ENCODE measurements at regions not wholly inside any gene's neighbourhood (a gene's known extent, or its start where the extent isn't known, plus 50 kb on each side); places are given as distances from the start of the nearest gene placed in this dataset.
"Not testable (repeated sequence)": the region's sequence is repeated elsewhere in the genome, so short reads cannot be mapped to it uniquely, and the experiment has no call there.

DNA sequence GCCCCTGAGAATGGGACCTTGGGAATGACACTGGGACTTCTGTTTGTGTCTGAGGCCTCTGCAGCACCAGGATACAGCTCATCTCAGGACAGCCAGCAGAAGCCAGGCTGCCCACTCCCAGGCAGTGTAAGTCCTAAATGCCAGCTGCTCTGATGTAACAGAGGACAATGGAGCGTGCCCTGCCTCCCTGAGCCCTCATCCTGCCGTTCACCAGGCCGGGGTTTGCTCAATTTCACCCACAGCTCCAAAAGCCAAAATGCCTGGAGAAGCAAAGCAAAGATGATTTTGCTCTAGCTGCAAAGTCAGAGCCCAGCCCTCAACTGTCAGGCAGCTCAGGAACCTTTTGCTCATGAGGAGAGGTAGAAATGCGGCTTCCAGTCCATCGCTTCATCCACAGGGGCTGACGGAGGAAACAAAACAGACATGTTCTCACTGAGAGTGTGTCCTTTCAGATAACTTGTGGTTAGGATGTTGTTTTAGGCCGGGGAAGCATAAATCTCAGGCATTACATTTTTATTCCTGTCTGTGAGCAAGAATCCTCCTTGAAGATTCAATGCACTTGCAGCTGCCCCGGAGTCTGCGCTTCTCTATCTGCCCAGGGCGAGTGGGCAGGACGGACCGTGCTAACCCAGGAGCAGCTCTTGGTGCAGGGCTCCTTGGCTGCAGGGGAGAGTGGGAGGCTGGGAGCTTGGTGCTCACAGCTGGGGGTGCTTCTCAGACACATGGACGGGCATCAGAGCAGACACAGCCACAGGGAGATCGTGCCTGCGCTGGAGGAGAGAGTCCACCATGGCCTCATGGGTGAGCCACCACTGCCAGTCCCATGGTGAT lies 83.2 kb upstream of the CHST15 start:
- DNase-seq = no peak

DNA sequence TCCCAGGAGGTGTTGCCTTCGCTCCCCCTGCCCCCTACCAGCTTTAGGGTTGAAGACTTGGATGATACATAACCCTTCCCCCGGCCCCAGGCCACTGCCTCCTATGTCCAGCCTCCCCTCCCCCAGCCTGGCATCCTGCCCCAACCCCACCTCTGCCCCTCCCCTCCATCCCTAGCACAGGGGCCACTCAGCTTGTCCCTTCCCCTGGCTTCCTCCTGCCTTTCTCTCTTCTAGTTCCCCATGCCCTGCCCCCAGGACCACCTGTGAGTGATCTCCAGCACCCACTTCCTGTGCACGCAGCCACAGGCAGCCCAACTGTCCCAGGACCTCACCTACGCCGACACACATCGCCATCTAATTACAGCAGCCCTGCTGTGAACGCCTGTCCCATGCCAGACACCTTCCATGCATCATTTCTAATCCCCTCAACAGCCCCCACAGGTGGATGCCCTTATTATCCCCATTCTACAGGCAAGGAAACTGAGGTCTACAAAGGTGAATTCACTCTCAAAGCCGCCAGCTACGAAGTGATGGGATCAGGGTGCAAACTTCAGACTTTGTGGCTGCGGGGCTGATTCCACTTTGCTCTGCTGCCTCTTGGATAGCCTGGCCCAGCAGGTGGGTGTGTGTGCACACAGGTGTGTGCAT lies 82.4 kb upstream of the CHST15 start:
- DNase-seq = no peak

DNA sequence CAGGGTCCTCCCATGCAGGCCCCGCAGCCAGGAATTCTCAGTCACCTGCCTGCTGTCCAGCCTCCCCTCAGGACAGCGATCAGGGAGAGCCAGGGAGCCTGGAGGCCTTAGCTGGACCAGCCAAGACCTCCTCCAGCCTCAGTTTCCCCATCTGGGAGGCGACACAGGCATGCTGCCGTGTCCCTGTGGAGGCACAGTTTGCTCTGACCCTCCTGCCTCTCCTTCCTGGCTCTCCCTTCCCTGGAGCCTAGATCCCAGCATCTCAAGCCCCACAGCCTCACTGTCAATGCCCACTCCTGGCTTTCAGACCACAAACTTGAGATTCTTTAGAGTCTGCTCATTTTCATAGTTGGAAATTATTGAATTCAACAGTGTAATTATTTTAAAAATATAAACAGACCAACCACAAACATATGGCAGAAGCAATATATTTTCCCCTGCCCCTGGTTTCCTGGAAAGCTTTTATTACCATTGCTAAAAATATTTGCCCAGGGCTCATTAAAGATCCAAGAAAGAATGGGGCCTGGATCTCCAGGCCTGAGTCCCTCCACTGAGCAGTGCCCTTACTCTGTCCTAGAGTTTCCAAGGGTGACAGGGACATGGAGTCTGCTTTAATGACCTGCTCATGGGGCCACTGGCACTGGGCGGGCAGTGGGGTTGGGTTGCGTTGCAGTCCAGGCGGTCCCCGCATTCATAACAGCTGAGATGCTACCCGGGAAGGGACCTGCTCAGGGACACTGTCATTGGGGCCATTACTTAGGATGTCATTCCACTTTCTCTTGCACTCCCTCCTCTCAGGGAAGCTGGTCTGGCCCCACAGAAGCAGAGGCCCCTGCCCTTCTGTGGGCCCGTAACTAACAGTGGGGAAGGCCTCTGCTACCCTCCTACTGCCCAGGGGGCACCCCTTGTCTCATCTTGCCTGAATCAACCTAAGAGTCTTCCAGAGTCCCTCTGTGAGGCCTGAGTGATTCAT lies 81.6 kb upstream of the CHST15 start:
- DNase-seq = no peak

- no peak for DNase-seq
These were observed 80.7 kb upstream of the CHST15 start for GRCh38 chr10:124174071-124174566.

GRCh38 chr10:124173298-124173900 lies 80.0 kb upstream of the CHST15 start:
- no peak for DNase-seq

DNA sequence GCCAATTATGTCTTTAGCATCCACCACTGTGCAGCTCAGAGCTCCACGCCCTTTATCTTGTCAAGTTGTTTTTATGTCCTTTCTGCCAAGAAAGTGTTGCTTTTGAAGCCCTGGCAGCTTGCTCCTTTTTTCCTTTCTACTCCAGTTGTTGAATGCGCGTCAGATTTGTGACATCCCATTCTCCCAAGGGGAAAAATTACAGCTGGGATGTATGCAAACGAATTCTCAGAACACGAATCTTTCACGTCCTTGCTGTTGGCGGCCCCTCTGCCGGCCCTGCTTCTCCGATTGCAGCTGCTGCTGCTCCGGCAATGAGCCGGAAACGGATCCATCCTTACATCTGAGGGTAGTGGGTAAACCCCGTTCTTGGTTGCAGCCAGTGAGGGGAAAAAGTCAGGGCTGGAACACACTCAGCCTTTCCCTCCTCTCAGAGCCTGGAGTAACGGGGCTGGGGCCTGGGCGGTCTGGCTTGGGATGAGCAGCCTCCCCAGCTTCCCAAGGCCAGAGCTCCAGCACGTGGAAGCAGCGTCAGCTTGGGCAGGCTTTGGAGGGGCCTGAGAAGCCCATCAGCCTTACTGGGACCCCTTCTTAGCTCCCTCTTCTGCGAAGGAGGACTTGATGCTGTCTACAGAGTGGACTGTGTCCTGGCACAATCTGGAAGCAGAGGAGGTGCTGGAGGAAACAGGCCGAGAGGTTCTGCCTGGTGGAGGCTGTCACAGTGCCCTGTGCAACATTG lies 79.0 kb upstream of the CHST15 start:
- no peak for DNase-seq

- DNase-seq = no peak
These were observed 78.2 kb upstream of the CHST15 start for GRCh38 chr10:124171561-124171960.

DNA sequence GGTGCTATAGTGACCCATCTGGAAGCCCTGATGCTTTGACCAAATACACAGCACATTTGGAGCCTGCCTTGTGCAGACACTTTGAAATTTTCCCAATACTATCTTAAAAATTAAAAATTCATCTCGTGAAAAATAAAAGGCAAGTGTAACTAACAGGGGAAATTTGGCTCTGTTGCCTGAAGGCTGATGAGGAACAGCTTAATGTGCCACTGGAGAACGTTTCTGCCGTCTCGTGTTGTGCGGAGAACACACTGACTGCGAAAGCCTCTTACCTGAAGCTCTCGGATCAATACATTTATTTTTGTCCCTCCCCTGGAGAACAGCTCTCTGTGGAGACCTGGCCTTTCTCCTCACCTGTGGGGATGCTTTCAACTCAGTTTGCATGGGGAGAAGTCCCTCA lies 77.2 kb upstream of the CHST15 start:
- no peak for DNase-seq

DNA sequence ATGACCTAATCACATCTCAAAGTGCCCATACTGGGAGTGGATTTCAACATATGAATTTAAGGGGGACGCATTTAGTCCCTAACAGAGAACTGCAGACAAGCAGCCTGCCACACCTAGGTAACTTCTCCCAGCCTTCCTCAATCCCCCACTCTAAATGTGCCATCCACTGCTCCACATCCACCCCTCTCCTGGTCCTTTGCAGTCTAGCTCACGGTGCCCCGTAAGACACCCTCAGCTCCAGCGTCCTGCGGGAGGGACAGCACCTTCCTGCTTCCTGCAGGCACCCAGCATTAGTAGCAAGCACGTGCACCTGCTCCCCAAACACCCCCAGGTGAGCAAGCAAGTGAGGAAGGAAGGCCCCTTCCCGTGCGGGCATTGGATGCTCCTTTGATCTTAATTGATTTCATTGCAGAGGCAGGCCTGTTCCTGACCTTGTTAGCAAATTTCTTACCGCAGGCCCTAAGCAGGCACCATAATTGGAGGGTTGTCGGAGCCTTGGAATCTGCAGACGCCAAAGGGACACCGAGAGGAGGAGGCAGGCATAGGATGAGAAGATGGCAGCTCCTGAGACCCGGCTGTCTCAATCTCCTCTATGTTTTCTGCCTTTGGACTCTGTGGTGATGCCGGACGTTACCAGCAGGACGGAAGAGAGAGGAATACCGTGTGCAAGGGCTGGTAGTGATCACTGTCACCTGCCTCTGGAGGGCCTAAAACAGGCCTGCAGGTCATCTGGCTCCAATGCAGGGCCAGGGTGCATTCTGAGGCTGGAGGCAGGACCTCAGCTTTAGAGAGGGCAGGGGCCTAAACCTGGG lies 75.8 kb upstream of the CHST15 start:
- no peak for DNase-seq

- DNase-seq = no peak
These were observed 75.2 kb upstream of the CHST15 start for GRCh38 chr10:124168581-124168980.

DNA sequence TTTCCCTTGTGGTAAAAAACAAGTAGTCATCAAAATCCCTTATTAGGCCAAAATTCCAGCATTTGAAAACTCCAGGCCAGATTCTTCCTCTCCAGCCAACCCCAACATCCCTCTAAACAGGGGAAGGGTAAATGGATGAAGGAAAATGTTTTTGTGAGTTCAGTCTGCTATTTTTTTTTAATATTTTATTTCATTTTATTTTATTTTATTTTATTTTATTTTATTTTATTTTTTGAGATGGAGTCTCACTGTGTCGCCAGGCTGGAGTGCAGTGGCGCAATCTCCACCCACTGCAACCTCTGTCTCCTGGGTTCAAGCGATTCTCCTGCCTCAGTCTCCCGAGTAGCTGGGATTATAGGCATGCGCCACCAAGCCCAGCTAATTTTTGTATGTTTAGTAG lies 74.5 kb upstream of the CHST15 start:
- DNase-seq = not testable (repeated sequence)

- no peak for DNase-seq
These were observed 73.2 kb upstream of the CHST15 start for GRCh38 chr10:124166431-124167125.

- DNase-seq = no peak
These were observed 72.4 kb upstream of the CHST15 start for GRCh38 chr10:124165827-124166226.

- DNase-seq = no peak
These were observed 71.9 kb upstream of the CHST15 start for GRCh38 chr10:124165311-124165710.

DNA sequence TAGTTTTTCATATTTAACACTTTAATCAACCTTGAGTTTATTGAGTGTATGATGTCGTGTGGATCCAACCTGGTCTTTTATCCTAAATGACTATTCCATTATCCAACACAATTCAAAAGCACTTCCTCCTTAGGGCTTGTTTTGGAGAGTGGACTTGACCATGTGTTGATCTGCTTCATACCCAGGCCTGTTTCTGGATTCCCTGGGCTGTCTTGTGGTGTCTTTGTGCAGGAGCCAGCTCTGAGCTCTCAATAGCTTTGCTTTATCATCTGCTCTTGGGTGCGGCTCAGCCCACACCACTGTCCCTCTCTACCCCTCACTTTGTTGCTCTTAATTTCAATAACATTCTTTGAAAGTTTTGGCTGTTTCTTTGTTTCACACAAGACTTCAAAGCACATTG lies 70.9 kb upstream of the CHST15 start:
- DNase-seq = no peak

- DNase-seq = no peak
These were observed 69.5 kb upstream of the CHST15 start for GRCh38 chr10:124162774-124163354.

DNA sequence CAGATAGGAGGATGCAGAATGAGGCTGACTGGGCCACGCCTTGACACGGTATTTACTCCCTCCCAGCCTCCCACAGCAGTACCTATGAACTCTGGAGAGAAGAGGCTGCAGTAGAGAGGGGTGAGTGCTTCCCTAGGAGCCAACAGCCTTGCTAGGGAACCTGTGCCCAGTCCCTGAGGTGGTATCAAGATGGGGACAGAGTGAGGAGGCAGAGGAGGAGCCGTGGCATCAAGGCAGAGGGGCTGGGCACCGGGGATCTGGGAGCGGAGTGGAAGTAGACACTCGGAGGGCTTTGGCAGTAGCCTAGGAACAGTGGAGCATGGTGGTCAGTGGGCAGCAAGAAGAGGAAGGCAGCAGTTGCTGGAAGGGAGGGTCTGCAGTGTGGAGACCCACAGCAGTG lies 68.7 kb upstream of the CHST15 start:
- no peak for DNase-seq

- DNase-seq = no peak
These were observed 68.2 kb upstream of the CHST15 start for GRCh38 chr10:124161601-124162000.

DNA sequence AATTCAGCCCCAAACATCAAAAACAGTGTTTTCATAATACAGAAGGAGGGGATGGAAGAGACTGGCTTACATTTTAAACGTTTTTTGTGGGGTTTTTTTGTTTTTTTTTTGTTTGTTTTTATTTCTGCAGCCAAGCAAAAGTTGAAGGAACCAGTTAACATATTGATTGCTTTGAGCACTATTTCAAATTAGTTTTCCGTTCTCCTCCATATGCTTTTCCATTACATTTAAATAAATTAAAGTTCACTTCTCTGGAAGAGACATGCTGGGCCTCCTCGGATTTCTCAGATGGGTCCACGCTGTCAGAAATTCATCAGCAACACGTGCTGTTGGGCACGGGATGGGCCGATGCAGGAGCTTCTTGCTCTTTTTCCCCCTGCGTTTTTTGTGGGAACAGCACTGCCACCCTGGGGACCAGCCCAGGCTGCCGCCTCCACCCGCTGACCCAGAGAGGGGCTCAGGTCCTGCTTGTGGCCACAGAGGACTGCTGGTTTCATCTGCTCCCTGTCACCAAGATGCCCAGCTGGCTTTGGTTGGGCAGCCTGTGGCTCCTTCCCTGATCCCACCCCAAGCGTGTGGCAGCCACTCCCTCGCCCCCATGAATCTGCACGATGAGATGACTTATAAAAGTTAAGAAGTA lies 67.7 kb upstream of the CHST15 start:
- DNase-seq = no peak

GRCh38 chr10:124160176-124160575 lies 66.8 kb upstream of the CHST15 start:
- DNase-seq = no peak

Data from NCI-H774 (cell line).